HepG2 (cell line): ENCODE measurements at regions not wholly inside any gene's neighbourhood (a gene's known extent, or its start where the extent isn't known, plus 50 kb on each side); places are given as distances from the start of the nearest gene placed in this dataset.

ENCODE experiments used
- ATAC-seq: fragments of 200-7000 bp; cut with Tn5 transposase; 3 replicates; pipeline ENCODE4 v1.9.1; 2020; ENCODE audit warnings: mild to moderate bottlenecking, moderate library complexity
- BruUV-seq: library from RNA; stranded (reverse); fragments of 400-500 nt; replicated peaks from 2 replicates; lab custom pipeline; 2021; lab: Mats Ljungman, UMichigan
- CTCF ChIA-PET: fragments of 300-600 bp; formaldehyde crosslinking; extraction: SDS; loops from one replicate; lab custom pipeline; 2021; ENCODE audit warnings: low total read pairs, inconsistent platforms, low intra/inter-chr PET ratio; lab: Yijun Ruan, JAX
- POLR2A ChIA-PET: fragments of 350-600 bp; sonication (Branson Sonifier 250); formaldehyde crosslinking; loops from one replicate; lab custom pipeline; 2020; ENCODE audit warnings: antibody characterized with exemption, inconsistent platforms; lab: Yijun Ruan, JAX
- DNase-seq: peaks from one replicate; pipeline ENCODE4 v3.0.0-alpha.2; 2015; ENCODE audit warnings: low spot score
- FAIRE-seq: peaks from 3 replicates; lab custom pipeline; 2011; peaks lifted over from hg19 to GRCh38; lab: Jason Lieb, UNC
- H2AFZ ChIP-seq: one replicate; pipeline ENCODE4 v1.6.1; 2011; ENCODE audit warnings: low read length, inconsistent platforms
- H3K27ac ChIP-seq: fragments of 300-600 bp; 3 replicates; pipeline ENCODE4 v1.8.0; 2011; ENCODE audit warnings: mixed run types, mild to moderate bottlenecking, mixed read lengths, low read length, inconsistent platforms; ENCODE audit not compliant: insufficient read depth; ENCODE audit errors: extremely low read length
- H3K27me3 ChIP-seq, 2 experiments: fragments of 200-600 bp in 1 of 2; 2 replicates in 1 of 2; 3 replicates in 1 of 2; pipeline versions ENCODE4 v1.6.0 to v1.8.0; 2011; ENCODE audit warnings: low read length in 2 of 2, mild to moderate bottlenecking in 2 of 2, moderate library complexity in 2 of 2, inconsistent platforms in 1 of 2; ENCODE audit not compliant: insufficient read depth in 2 of 2, control insufficient read depth in 1 of 2
- H3K36me3 ChIP-seq, 2 experiments: fragments of 200-600 bp in 1 of 2; replicated peaks in 1 of 2; 2 replicates in 1 of 2; 3 replicates in 1 of 2; pipeline versions ENCODE4 v1.5.1 to v1.8.0; 2011; ENCODE audit warnings: low read length in 2 of 2, inconsistent platforms in 1 of 2; ENCODE audit not compliant: insufficient read depth in 2 of 2, control insufficient read depth in 1 of 2
- H3K4me1 ChIP-seq: 2 replicates; pipeline ENCODE4 v1.5.1; 2012; ENCODE audit warnings: low read length, inconsistent platforms; ENCODE audit not compliant: insufficient read depth
- H3K4me2 ChIP-seq: 2 replicates; pipeline ENCODE4 v1.6.0; 2011; ENCODE audit warnings: low read depth, low read length, inconsistent platforms
- H3K4me3 ChIP-seq, 3 experiments: fragments of 200-600 bp in 1 of 3; sonication (generic), shearing (Covaris generic) in 1 of 3; replicated peaks in 1 of 3; 2 replicates each; pipeline ENCODE4 v1.5.1; 2011 to 2016; ENCODE audit warnings: low read length in 3 of 3, inconsistent platforms in 2 of 3, low read depth in 2 of 3, mild to moderate bottlenecking in 2 of 3, control low read depth in 1 of 3, mixed read lengths in 1 of 3; ENCODE audit not compliant: insufficient read depth in 1 of 3
- H3K79me2 ChIP-seq: one replicate; pipeline ENCODE4 v1.6.1; 2011; ENCODE audit warnings: low read length, inconsistent platforms; ENCODE audit not compliant: insufficient read depth
- H3K9ac ChIP-seq: 2 replicates; pipeline ENCODE4 v1.6.0; 2011; ENCODE audit warnings: mild to moderate bottlenecking, low read depth, low read length, inconsistent platforms; ENCODE audit not compliant: insufficient read depth
- H3K9me3 ChIP-seq: 2 replicates; pipeline ENCODE4 v1.5.1; 2012; ENCODE audit warnings: mild to moderate bottlenecking, low read length
- H4K20me1 ChIP-seq: 2 replicates; pipeline ENCODE4 v1.6.0; 2011; ENCODE audit warnings: inconsistent platforms, mild to moderate bottlenecking, low read length, moderate library complexity; ENCODE audit not compliant: insufficient read depth
- ATRX ChIP-seq: sonication (generic); formaldehyde crosslinking; IDR thresholded peaks from 2 replicates; pipeline ENCODE4 v1.4.0; 2020; ENCODE audit warnings: missing genetic modification reagents, borderline replicate concordance
- CEBPZ ChIP-seq: IDR thresholded peaks from 2 replicates; pipeline ENCODE4 v1.6.1; 2012; ENCODE audit warnings: low read length, improper control_type of control experiment
- HIC2 ChIP-seq: sonication (generic); formaldehyde crosslinking; IDR thresholded peaks from 2 replicates; pipeline ENCODE4 v1.9.0; 2022; ENCODE audit warnings: low read depth, missing genetic modification reagents
- MLXIP ChIP-seq: sonication (generic); formaldehyde crosslinking; IDR thresholded peaks from 2 replicates; pipeline ENCODE4 v1.9.0; 2021; ENCODE audit warnings: missing genetic modification reagents, borderline replicate concordance
- NFE2L2 ChIP-seq: fragments of 150-350 bp; IDR thresholded peaks from 2 replicates; pipeline ENCODE4 v1.6.1; 2014; ENCODE audit warnings: low read length
- PHF5A ChIP-seq: IDR thresholded peaks from one replicate; pipeline ENCODE4 v1.6.1; 2018; ENCODE audit warnings: low read depth, missing genetic modification reagents; ENCODE audit not compliant: unreplicated experiment
- SKIL ChIP-seq: sonication (generic); formaldehyde crosslinking; IDR thresholded peaks from 2 replicates; pipeline ENCODE4 v1.8.0; 2022; ENCODE audit warnings: missing genetic modification reagents, mild to moderate bottlenecking, moderate library complexity, borderline replicate concordance
- ZBTB14 ChIP-seq: sonication (generic); formaldehyde crosslinking; IDR thresholded peaks from 2 replicates; pipeline ENCODE4 v1.4.0; 2020; ENCODE audit warnings: missing genetic modification reagents
- ZNF17 ChIP-seq: sonication (generic); formaldehyde crosslinking; IDR thresholded peaks from 2 replicates; pipeline ENCODE4 v1.5.0; 2020; ENCODE audit warnings: mild to moderate bottlenecking, missing genetic modification reagents
- ZNF256 ChIP-seq: sonication (generic); formaldehyde crosslinking; conservative IDR thresholded peaks from 2 replicates; pipeline ENCODE4 v1.4.0; 2020; ENCODE audit warnings: missing genetic modification reagents
- ZNF329 ChIP-seq: sonication (generic); formaldehyde crosslinking; IDR thresholded peaks from 2 replicates; pipeline ENCODE4 v1.9.0; 2021; ENCODE audit warnings: low read depth, mild to moderate bottlenecking, missing genetic modification reagents
- ZNF615 ChIP-seq: sonication (generic); formaldehyde crosslinking; IDR thresholded peaks from 2 replicates; pipeline ENCODE4 v1.5.0; 2020; ENCODE audit warnings: mild to moderate bottlenecking, missing genetic modification reagents, borderline replicate concordance
- ZNF678 ChIP-seq: sonication (generic); formaldehyde crosslinking; IDR thresholded peaks from 2 replicates; pipeline ENCODE4 v1.4.0; 2020; ENCODE audit warnings: mild to moderate bottlenecking, missing genetic modification reagents
- ZSCAN12 ChIP-seq: sonication (generic); formaldehyde crosslinking; IDR thresholded peaks from 2 replicates; pipeline ENCODE4 v1.9.0; 2021; ENCODE audit warnings: mild to moderate bottlenecking, missing genetic modification reagents
- WGBS: methylation state at CpG from one replicate; pipeline ENCODE4 v1.1.6; 2017; ENCODE audit warnings: low lambda C conversion rate; 5-methylcytosine and 5-hydroxymethylcytosine counted together
- in situ Hi-C: cut with HindIII; loops from 2 replicates; pipeline ENCODE4 v1.10.0; 2017; ENCODE audit warnings: low pct_unique_long_range_greater_than_20kb; ENCODE audit not compliant: extremely low pct_ligation_motif_present
- intact Hi-C: fragments of 100-400 bp; cut with micrococcal nuclease; formaldehyde crosslinking; loops from one replicate; pipeline ENCODE4 v1.10.0; 2022; ENCODE audit not compliant: unreplicated experiment

GRCh38 chr7:125681508-125681907 is 751.9 kb upstream of the POT1 start:
- no peak for FAIRE-seq
- ChIA-PET CTCF (no interaction called here), POLR2A (no interaction called here)
- no peaks in the 10 kb centered on the region for H3K36me3 ChIP-seq
- BruUV-seq: no TSS peak
- in situ Hi-C loops (no loop called here), intact Hi-C loops (no loop called here)
- WGBS: 4% methylated on average over 2 of the region's 3 CpGs
- H4K20me1 ChIP-seq: no peaks in the 10 kb centered on the region
- H3K4me2 ChIP-seq: no peak overlapping the region
- no peak overlapping the region for H2AFZ ChIP-seq
- H3K27me3 ChIP-seq: no peaks in the 10 kb centered on the region
- no peaks in the 10 kb centered on the region for H3K4me1 ChIP-seq
- H3K79me2 ChIP-seq: no peaks in the 10 kb centered on the region
- H3K9ac ChIP-seq: no peak overlapping the region
- no peak overlapping the region for H3K27ac ChIP-seq
- H3K9me3 ChIP-seq: peaks cover 39% of the 10 kb centered on the region
- no peak overlapping the region for H3K4me3 ChIP-seq
- ATAC-seq: no peak
- DNase-seq: no peak
- TF ChIP-seq ATRX (CRISPR knock-in tag) (no peak), ZNF256 (CRISPR knock-in tag) (no peak), NFE2L2 (no peak), HIC2 (CRISPR knock-in tag) (no peak), MLXIP (no peak), CEBPZ (no peak), ZBTB14 (CRISPR knock-in tag) (no peak), ZNF17 (CRISPR knock-in tag) (no peak), PHF5A (no peak), ZSCAN12 (CRISPR knock-in tag) (no peak), ZNF678 (CRISPR knock-in tag) (no peak), ZNF329 (no peak), SKIL (CRISPR knock-in tag) (no peak), ZNF615 (CRISPR knock-in tag) (no peak)
